NCI-H2029 treated with DMSO at 0.1 percent for 48 hours (cell line): ENCODE measurements at regions not wholly inside any gene's neighbourhood (a gene's known extent, or its start where the extent isn't known, plus 50 kb on each side); places are given as distances from the start of the nearest gene placed in this dataset.
"Not testable (repeated sequence)": the region's sequence is repeated elsewhere in the genome, so short reads cannot be mapped to it uniquely, and the experiment has no call there.

Source experiments
- DNase-seq: peaks from one replicate; lab custom pipeline; 2025; lab: John Stamatoyannopoulos, UW

- DNase-seq, result no peak
Measured at GRCh38 chr4:160082432-160083207, 979.7 kb downstream of the RAPGEF2 start.

- DNase-seq, result no peak
Measured at GRCh38 chr4:160091631-160092030, 988.8 kb downstream of the RAPGEF2 start.

- no peak for DNase-seq
Measured at GRCh38 chr4:160100316-160100715, 997.4 kb downstream of the RAPGEF2 start.

GRCh38 chr4:160110891-160111290, 1008.0 kb downstream of the RAPGEF2 start:
- DNase-seq, result no peak

- no peak for DNase-seq
Measured at GRCh38 chr4:160117686-160118085, 1014.8 kb downstream of the RAPGEF2 start.

GRCh38 chr4:160125576-160126287, 1022.9 kb downstream of the RAPGEF2 start:
- not testable (repeated sequence) for DNase-seq

- DNase-seq, result no peak
Measured at GRCh38 chr4:160127211-160127610, 1024.3 kb downstream of the RAPGEF2 start.

GRCh38 chr4:160129439-160129838, 1026.6 kb downstream of the RAPGEF2 start:
- DNase-seq, result no peak

GRCh38 chr4:160136021-160136420, 1033.1 kb downstream of the RAPGEF2 start:
- no peak for DNase-seq

GRCh38 chr4:160141206-160141605, 1038.3 kb downstream of the RAPGEF2 start:
- no peak for DNase-seq

- no peak for DNase-seq
Measured at GRCh38 chr4:160142579-160142978, 1039.7 kb downstream of the RAPGEF2 start.

GRCh38 chr4:160143574-160143973, 1040.7 kb downstream of the RAPGEF2 start:
- DNase-seq, result no peak

- no peak for DNase-seq
Measured at GRCh38 chr4:160159457-160159856, 1056.6 kb downstream of the RAPGEF2 start.

GRCh38 chr4:160161026-160161425, 1058.1 kb downstream of the RAPGEF2 start:
- no peak for DNase-seq

GRCh38 chr4:160175064-160175643, 1072.3 kb downstream of the RAPGEF2 start:
- no peak for DNase-seq

GRCh38 chr4:160180211-160180610, 1077.3 kb downstream of the RAPGEF2 start:
- no peak for DNase-seq

GRCh38 chr4:160182727-160183126, 1079.8 kb downstream of the RAPGEF2 start:
- DNase-seq, result no peak

GRCh38 chr4:160184884-160185283, 1082.0 kb downstream of the RAPGEF2 start:
- no peak for DNase-seq

GRCh38 chr4:160193787-160194186, 1090.9 kb downstream of the RAPGEF2 start:
- DNase-seq, result no peak

GRCh38 chr4:160194716-160195115, 1091.8 kb downstream of the RAPGEF2 start:
- DNase-seq, result no peak

GRCh38 chr4:160202802-160203201, 1099.9 kb downstream of the RAPGEF2 start:
- no peak for DNase-seq

- DNase-seq, result no peak
Measured at GRCh38 chr4:160212078-160212477, 1109.2 kb downstream of the RAPGEF2 start.

GRCh38 chr4:160213366-160213765, 1110.5 kb downstream of the RAPGEF2 start:
- no peak for DNase-seq
